ENCODE measurements at regions not wholly inside any gene's neighbourhood (a gene's known extent, or its start where the extent isn't known, plus 50 kb on each side); places are given as distances from the start of the nearest gene placed in this dataset.
"Not testable (repeated sequence)": the region's sequence is repeated elsewhere in the genome, so short reads cannot be mapped to it uniquely, and the experiment has no call there.

DNA sequence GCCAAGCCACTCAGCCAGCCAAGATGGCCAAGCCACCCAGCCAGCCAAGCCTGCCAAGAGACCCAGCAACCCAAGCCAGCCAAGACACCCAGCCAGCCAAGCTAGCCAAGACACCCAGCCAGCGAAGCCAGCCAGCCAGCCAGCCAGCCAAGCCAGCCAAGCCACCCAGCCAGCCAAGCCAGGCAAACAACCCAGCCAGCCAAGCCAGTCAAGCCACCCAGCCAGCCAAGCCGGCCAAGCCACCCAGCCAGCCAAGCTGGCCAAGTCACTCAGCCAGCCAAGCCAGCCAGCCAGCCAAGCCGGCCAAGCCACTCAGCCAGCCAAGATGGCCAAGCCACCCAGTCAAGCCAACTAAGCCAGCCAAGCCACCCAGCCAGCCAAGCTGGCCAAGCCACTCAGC is 337.5 kb upstream of the PLGLB2 start:
- not testable (repeated sequence) for DNase-seq (ENCODE audit: low read depth in 2 of 2)

DNA sequence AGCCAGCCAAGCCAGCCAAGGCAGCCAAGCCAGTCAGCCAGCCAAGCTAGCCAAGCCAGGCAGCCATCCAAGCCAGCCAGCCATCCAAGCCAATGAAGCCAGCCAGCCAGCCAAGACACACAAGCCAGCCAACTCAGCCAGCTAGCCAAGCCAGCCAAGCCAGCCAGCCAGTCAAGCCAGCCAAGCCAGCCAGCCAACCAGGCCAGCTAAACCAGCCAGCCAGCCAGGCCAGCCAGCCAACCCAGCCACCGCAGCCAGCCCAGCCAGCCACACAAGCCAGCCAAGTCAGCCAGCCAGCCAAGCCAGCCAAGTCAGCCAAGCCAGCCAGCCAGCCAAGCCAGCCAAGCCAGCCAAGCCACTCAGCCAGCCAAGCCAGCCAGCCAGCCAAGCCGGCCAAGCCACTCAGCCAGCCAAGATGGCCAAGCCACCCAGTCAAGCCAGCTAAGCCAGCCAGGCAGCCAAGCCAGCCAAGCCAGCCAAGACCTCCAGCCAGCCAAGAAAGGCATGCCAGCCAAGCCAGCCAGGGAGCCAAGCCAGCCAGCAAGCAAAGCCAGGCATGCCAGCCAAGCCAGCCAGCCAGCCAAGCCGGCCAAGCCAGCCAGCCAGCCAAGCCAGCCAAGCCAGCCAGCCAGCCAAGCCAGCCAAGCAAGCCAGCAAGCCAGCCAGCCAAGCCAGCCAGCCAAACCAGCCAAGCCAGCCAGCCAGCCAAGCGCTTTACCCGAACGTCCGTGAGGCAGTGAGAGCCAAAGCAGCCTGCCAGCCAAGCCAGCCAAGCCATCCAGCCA is 335.7 kb upstream of the PLGLB2 start:
- DNase-seq (ENCODE audit: low read depth in 2 of 2), result not testable (repeated sequence)

- not testable (repeated sequence) for DNase-seq (ENCODE audit: low read depth in 2 of 2)
Observed at GRCh38 chr2:87414331-87414730, 333.6 kb upstream of the PLGLB2 start.

DNA sequence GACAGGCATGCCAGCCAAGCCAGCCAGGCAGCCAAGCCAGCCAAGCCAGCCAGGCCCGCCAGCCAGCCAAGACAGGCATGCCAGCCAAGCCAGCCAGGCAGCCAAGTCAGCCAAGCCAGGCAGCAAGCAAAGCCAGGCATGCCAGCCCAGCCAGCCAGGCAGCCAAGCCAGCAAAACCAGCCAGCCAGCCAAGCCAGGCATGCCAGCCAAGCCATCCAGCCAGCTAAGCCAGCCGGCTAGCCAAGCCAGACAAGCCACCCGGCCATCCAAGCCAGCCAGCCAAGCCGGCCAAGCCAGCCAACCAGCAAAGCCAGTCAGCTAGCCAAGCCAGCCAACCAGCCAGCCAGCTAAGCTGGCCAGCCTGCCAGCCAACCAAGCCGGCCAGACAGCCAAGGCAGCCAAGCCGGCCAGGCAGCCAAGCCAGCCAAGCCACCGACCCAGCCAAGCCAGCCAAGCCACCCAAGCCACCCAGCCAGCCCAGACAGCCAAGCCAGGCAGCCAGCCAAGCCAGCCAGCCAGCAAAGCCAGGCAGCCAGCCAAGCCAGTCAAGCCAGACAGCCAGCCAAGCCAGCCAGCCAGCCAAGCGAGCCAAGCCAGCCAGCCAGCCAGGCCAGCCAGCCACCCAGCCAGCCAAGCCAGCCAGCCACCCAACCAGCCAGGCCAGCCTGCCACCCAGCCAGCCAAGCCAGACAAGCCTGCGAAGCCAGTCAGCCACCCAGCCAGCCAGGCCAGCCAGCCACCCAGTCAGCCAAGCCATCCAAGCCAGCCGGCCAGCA is 332.9 kb upstream of the PLGLB2 start:
- DNase-seq (ENCODE audit: low read depth in 2 of 2), result not testable (repeated sequence)

GRCh38 chr2:87415586-87416265 is 332.2 kb upstream of the PLGLB2 start:
- DNase-seq (ENCODE audit: low read depth in 2 of 2), result not testable (repeated sequence)

GRCh38 chr2:87416266-87416592 is 331.7 kb upstream of the PLGLB2 start:
- DNase-seq (ENCODE audit: low read depth in 2 of 2), result not testable (repeated sequence)

GRCh38 chr2:87417147-87417546 is 330.7 kb upstream of the PLGLB2 start:
- DNase-seq (ENCODE audit: low read depth in 2 of 2), result not testable (repeated sequence)

GRCh38 chr2:87417742-87418567 is 329.9 kb upstream of the PLGLB2 start:
- not testable (repeated sequence) for DNase-seq (ENCODE audit: low read depth in 2 of 2)

- not testable (repeated sequence) for DNase-seq (ENCODE audit: low read depth in 2 of 2)
Observed at GRCh38 chr2:87418823-87419822, 328.8 kb upstream of the PLGLB2 start.

GRCh38 chr2:87419980-87420379 is 327.9 kb upstream of the PLGLB2 start:
- DNase-seq (ENCODE audit: low read depth in 2 of 2), result not testable (repeated sequence)

DNA sequence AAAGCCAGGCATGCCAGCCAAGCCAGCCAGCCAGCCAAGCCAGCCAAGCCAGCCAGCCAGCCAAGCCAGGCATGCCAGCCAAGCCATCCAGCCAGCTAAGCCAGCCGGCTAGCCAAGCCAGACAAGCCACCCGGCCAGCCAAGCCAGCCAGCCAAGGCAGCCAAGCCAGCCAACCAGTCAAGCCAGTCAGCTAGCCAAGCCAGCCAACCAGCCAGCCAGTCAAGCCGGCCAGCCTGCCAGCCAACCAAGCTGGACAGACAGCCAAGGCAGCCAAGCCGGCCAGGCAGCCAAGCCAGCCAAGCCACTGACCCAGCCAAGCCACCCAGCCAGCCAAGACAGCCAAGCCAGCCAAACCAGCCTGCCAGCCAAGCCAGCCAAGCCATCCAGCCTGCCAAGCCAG is 326.9 kb upstream of the PLGLB2 start:
- not testable (repeated sequence) for DNase-seq (ENCODE audit: low read depth in 2 of 2)

DNA sequence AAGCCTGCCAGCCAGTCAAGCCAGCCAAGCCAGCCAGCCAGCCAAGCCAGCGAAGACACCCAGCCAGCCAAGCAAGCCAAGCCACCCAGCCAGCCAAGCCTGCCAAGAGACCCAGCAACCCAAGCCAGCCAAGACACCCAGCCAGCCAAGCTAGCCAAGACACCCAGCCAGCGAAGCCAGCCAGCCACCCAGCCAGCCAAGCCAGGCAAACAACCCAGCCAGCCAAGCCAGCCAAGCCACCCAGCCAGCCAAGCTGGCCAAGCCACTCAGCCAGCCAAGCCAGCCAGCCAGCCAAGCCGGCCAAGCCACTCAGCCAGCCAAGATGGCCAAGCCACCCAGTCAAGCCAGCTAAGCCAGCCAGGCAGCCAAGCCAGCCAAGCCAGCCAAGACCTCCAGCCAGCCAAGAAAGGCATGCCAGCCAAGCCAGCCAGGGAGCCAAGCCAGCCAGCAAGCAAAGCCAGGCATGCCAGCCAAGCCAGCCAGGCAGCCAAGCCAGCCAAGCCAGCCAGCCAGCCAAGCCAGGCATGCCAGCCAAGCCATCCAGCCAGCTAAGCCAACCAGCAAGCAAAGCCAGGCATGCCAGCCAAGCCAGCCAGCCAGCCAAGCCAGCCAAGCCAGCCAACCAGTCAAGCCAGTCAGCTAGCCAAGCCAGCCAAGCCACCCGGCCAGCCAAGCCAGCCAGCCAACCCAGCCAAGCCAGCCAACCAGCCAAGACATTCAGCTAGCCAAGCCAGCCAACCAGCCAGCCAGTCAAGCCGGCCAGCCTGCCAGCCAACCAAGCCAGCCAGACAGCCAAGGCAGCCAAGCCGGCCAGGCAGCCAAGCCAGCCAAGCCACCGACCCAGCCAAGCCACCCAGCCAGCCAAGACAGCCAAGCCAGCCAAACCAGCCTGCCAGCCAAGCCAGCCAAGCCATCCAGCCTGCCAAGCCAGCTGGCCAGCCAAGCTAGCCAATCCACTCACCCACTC is 323.8 kb upstream of the PLGLB2 start:
- not testable (repeated sequence) for DNase-seq (ENCODE audit: low read depth in 2 of 2)

- DNase-seq (ENCODE audit: low read depth in 2 of 2), result not testable (repeated sequence)
Observed at GRCh38 chr2:87424763-87425154, 323.1 kb upstream of the PLGLB2 start.

- DNase-seq (ENCODE audit: low read depth in 2 of 2), result not testable (repeated sequence)
Observed at GRCh38 chr2:87425191-87425590, 322.7 kb upstream of the PLGLB2 start.

- DNase-seq (ENCODE audit: low read depth in 2 of 2), result not testable (repeated sequence)
Observed at GRCh38 chr2:87425717-87426116, 322.2 kb upstream of the PLGLB2 start.

DNA sequence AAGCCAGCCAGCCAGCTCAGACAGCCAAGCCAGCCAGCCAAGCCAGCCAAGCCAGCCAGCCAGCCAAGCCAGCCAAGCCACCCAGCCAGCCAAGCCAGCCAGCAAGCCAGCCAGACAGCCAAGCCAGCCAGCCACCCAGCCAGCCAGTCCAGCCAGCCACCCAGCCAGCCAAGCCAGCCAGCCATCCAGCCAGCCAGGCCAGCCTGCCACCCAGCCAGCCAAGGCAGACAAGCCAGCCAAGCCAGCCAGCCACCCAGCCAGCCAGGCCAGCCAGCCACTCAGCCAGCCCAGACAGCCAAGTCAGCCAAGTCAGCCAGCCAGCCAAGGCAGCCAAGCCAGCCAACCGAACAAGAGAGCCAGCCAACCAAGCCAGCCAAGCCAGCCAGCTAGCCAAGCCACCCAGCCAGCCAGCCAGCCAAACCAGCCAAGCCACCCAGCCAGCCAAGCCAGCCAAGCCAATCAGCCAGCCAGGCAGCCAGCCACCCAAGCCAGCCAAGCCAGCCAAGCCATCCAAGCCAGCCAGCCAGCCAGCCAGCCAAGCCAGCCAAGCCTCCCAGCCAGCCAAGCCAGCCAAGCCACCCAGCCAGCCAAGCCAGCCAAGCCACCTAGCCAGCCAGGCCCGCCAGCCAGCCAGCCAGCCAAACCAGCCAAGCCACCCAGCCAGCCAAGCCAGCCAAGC is 319.3 kb upstream of the PLGLB2 start:
- DNase-seq (ENCODE audit: low read depth in 2 of 2), result not testable (repeated sequence)

- DNase-seq (ENCODE audit: low read depth in 2 of 2), result not testable (repeated sequence)
Observed at GRCh38 chr2:87429206-87429930, 318.5 kb upstream of the PLGLB2 start.

- not testable (repeated sequence) for DNase-seq (ENCODE audit: low read depth in 2 of 2)
Observed at GRCh38 chr2:87429931-87430275, 318.0 kb upstream of the PLGLB2 start.

Data from stimulated activated CD8-positive, alpha-beta memory T cell treated with anti-CD3 and anti-CD28 coated beads, Interleukin-15, amount 100 ng/mL, for 48 hours (primary cell).